Mesenchymal stem cell (in vitro differentiated cells and primary cell): ENCODE measurements at regions not wholly inside any gene's neighbourhood (a gene's known extent, or its start where the extent isn't known, plus 50 kb on each side); places are given as distances from the start of the nearest gene placed in this dataset.
"Not testable (repeated sequence)": the region's sequence is repeated elsewhere in the genome, so short reads cannot be mapped to it uniquely, and the experiment has no call there.

Source experiments
- DNase-seq: peaks from one replicate; pipeline ENCODE4 v3.0.0-alpha.2; 2013
- H2AFZ ChIP-seq: one replicate; pipeline ENCODE4 v1.6.1; 2013; ENCODE audit warnings: low read depth, mild to moderate bottlenecking, control low read depth, inconsistent platforms, low read length, moderate library complexity
- H2AK5ac ChIP-seq: 2 replicates; pipeline ENCODE4 v1.6.1; 2013; ENCODE audit warnings: low read length, moderate library complexity, mild to moderate bottlenecking, inconsistent platforms; ENCODE audit not compliant: severe bottlenecking
- H2BK120ac ChIP-seq: one replicate; pipeline ENCODE4 v1.6.1; 2013; ENCODE audit warnings: low read depth, mild to moderate bottlenecking, inconsistent platforms, low read length, moderate library complexity
- H2BK12ac ChIP-seq, 2 experiments: one replicate each; pipeline ENCODE4 v1.6.1; 2013; ENCODE audit warnings: inconsistent platforms in 2 of 2, low read length in 2 of 2, mild to moderate bottlenecking in 2 of 2, moderate library complexity in 2 of 2, control low read depth in 1 of 2
- H2BK15ac ChIP-seq: one replicate; pipeline ENCODE4 v1.6.1; 2013; ENCODE audit warnings: mild to moderate bottlenecking, low read depth, inconsistent platforms; ENCODE audit not compliant: poor library complexity, severe bottlenecking
- H2BK5ac ChIP-seq: 2 replicates; pipeline ENCODE4 v1.6.1; 2013; ENCODE audit warnings: low read depth, mild to moderate bottlenecking, low read length, control low read depth, inconsistent platforms; ENCODE audit not compliant: poor library complexity, severe bottlenecking
- H3K14ac ChIP-seq, 2 experiments: one replicate each; pipeline ENCODE4 v1.6.1; 2013; ENCODE audit warnings: inconsistent platforms in 2 of 2, low read length in 2 of 2, control low read depth in 1 of 2, mild to moderate bottlenecking in 1 of 2, moderate library complexity in 1 of 2
- H3K18ac ChIP-seq, 2 experiments: one replicate each; pipeline ENCODE4 v1.6.1; 2013; ENCODE audit warnings: inconsistent platforms in 2 of 2, low read length in 2 of 2, control low read depth in 1 of 2, low read depth in 1 of 2, mild to moderate bottlenecking in 1 of 2
- H3K23ac ChIP-seq, 2 experiments: one replicate each; pipeline ENCODE4 v1.6.1; 2013; ENCODE audit warnings: inconsistent platforms in 2 of 2, low read length in 2 of 2, mild to moderate bottlenecking in 2 of 2, moderate library complexity in 2 of 2, control low read depth in 1 of 2
- H3K27ac ChIP-seq: 2 replicates; pipeline ENCODE4 v1.5.1; 2013; ENCODE audit warnings: mild to moderate bottlenecking, moderate library complexity, low read length, control low read depth, inconsistent platforms; ENCODE audit not compliant: poor library complexity, severe bottlenecking
- H3K27me3 ChIP-seq, 2 experiments: 2 replicates each; pipeline versions ENCODE4 v1.6.1 to v1.7.0; 2013; ENCODE audit warnings: low read length in 2 of 2, mild to moderate bottlenecking in 2 of 2, moderate library complexity in 2 of 2, control low read depth in 1 of 2, inconsistent platforms in 1 of 2; ENCODE audit not compliant: control insufficient read depth in 1 of 2, insufficient read depth in 1 of 2
- H3K36me3 ChIP-seq, 2 experiments: 2 replicates each; pipeline versions ENCODE4 v1.6.1 to v1.7.0; 2013; ENCODE audit warnings: low read length in 2 of 2, control low read depth in 1 of 2, inconsistent platforms in 1 of 2, low read depth in 1 of 2, mild to moderate bottlenecking in 1 of 2; ENCODE audit not compliant: insufficient read depth in 2 of 2, control insufficient read depth in 1 of 2
- H3K4ac ChIP-seq, 2 experiments: one replicate each; pipeline ENCODE4 v1.6.1; 2013; ENCODE audit warnings: inconsistent platforms in 2 of 2, low read length in 2 of 2, mild to moderate bottlenecking in 2 of 2, moderate library complexity in 2 of 2, control low read depth in 1 of 2, low read depth in 1 of 2
- H3K4me1 ChIP-seq: 2 replicates; pipeline ENCODE4 v1.6.1; 2013; ENCODE audit warnings: low read depth, low read length, control low read depth; ENCODE audit not compliant: control insufficient read depth, insufficient read depth
- H3K4me2 ChIP-seq: 2 replicates; pipeline ENCODE4 v1.6.1; 2013; ENCODE audit warnings: low read length, mild to moderate bottlenecking, inconsistent platforms; ENCODE audit not compliant: poor library complexity, severe bottlenecking
- H3K4me3 ChIP-seq, 2 experiments: 2 replicates each; pipeline versions ENCODE4 v1.5.1 to v1.7.0; 2013; ENCODE audit warnings: low read length in 2 of 2, mild to moderate bottlenecking in 2 of 2, control low read depth in 1 of 2, low read depth in 1 of 2; ENCODE audit not compliant: insufficient read depth in 1 of 2
- H3K79me1 ChIP-seq: replicated peaks from 2 replicates; pipeline ENCODE4 v1.6.1; 2013; ENCODE audit warnings: mild to moderate bottlenecking, control low read depth, low read length, inconsistent platforms; ENCODE audit not compliant: poor library complexity, severe bottlenecking
- H3K9ac ChIP-seq: 2 replicates; pipeline ENCODE4 v1.7.0; 2013; ENCODE audit warnings: mild to moderate bottlenecking, low read length, moderate library complexity
- H3K9me3 ChIP-seq: 2 replicates; pipeline ENCODE4 v1.7.0; 2013; ENCODE audit warnings: mild to moderate bottlenecking, low read length; ENCODE audit not compliant: control insufficient read depth
- H4K8ac ChIP-seq: one replicate; pipeline ENCODE4 v1.6.1; 2013; ENCODE audit warnings: inconsistent platforms, mild to moderate bottlenecking, low read length, moderate library complexity
- H4K91ac ChIP-seq: one replicate; pipeline ENCODE4 v1.6.1; 2013; ENCODE audit warnings: mild to moderate bottlenecking, low read length, inconsistent platforms
- WGBS: methylation state at CpG from one replicate; pipeline ENCODE4 v1.1.7; 2013; ENCODE audit warnings: mixed read lengths; 5-methylcytosine and 5-hydroxymethylcytosine counted together

GRCh38 chr5:122209601-122210000, 80.3 kb downstream of the ZNF474 start:
- H4K8ac ChIP-seq, H2BK120ac ChIP-seq, H3K79me1 ChIP-seq, DNase-seq, H3K4me2 ChIP-seq, H3K23ac ChIP-seq, H3K27me3 ChIP-seq, H3K27ac ChIP-seq, H2BK5ac ChIP-seq, H2AK5ac ChIP-seq, H3K9me3 ChIP-seq, H3K18ac ChIP-seq, H2AFZ ChIP-seq, H3K36me3 ChIP-seq, H4K91ac ChIP-seq, H3K9ac ChIP-seq, H3K14ac ChIP-seq, H3K4me3 ChIP-seq, H3K4ac ChIP-seq, H3K4me1 ChIP-seq, H2BK12ac ChIP-seq, H2BK15ac ChIP-seq: not testable (repeated sequence)
- no CpG with 5 or more reads among the region's 1 CpG for WGBS

DNA sequence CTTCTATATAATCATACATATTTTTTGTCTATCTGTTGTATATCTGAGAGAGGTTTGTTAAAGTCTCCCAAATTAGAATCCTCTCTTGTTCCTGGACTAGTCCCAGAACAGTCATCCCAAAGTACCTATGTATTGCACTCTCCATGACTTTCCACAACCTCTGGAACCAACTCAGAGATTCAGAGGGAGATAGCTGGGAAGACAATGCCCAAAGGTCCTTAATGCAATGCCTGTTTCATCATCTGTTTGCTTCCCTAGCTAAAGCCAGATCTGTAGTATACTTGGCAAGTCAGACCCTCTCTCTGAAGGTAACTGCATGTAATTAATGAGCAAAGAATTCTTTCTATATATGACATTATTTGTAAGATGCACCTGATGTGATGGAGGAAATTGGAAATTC, 89.4 kb downstream of the ZNF474 start:
- Histone ChIP-seq H3K14ac (no peak overlapping the region), H2BK5ac (no peak overlapping the region), H3K79me1 (no peaks in the 10 kb centered on the region), H3K18ac (no peak overlapping the region), H2BK12ac (no peak overlapping the region), H2AFZ (no peak overlapping the region), H3K23ac (no peak overlapping the region), H3K4ac (no peak overlapping the region), H3K27me3 (no peaks in the 10 kb centered on the region), H3K9ac (no peak overlapping the region), H4K8ac (no peak overlapping the region), H2BK15ac (no peak overlapping the region), H3K9me3 (no peaks in the 10 kb centered on the region), H3K4me1 (no peaks in the 10 kb centered on the region), H3K4me3 (no peak overlapping the region), H3K4me2 (no peak overlapping the region), H4K91ac (no peak overlapping the region), H3K27ac (no peak overlapping the region), H2BK120ac (peak overlapping the region; percentile 61), H2AK5ac (no peak overlapping the region), H3K36me3 (no peaks in the 10 kb centered on the region)
- no peak for DNase-seq

- Histone ChIP-seq H2AK5ac (no peak overlapping the region), H4K91ac (no peak overlapping the region), H3K4me3 (no peak overlapping the region), H3K27ac (no peak overlapping the region), H2BK120ac (no peak overlapping the region), H2BK12ac (no peak overlapping the region), H2AFZ (no peak overlapping the region), H3K23ac (no peak overlapping the region), H2BK5ac (no peak overlapping the region), H3K4me1 (no peaks in the 10 kb centered on the region), H3K9me3 (no peaks in the 10 kb centered on the region), H3K9ac (no peak overlapping the region), H3K36me3 (no peaks in the 10 kb centered on the region), H4K8ac (no peak overlapping the region), H3K4ac (no peak overlapping the region), H3K4me2 (no peak overlapping the region), H3K18ac (peak overlapping the region in 1 of 2 experiments; percentile 24), H2BK15ac (no peak overlapping the region), H3K79me1 (no peaks in the 10 kb centered on the region), H3K27me3 (no peaks in the 10 kb centered on the region), H3K14ac (peak overlapping the region in 1 of 2 experiments; percentile 55)
- peak; percentile 10 for DNase-seq
- 62% methylated on average over 4 of the region's 8 CpGs for WGBS
These were observed 90.3 kb downstream of the ZNF474 start for GRCh38 chr5:122219436-122220166.

GRCh38 chr5:122220511-122220910, 91.2 kb downstream of the ZNF474 start:
- Histone ChIP-seq H3K14ac (no peak overlapping the region), H2BK15ac (no peak overlapping the region), H2AFZ (no peak overlapping the region), H3K4me1 (no peaks in the 10 kb centered on the region), H2BK5ac (no peak overlapping the region), H3K27ac (no peak overlapping the region), H2BK120ac (peak overlapping the region; percentile 49), H3K4me2 (no peak overlapping the region), H3K79me1 (no peaks in the 10 kb centered on the region), H4K8ac (no peak overlapping the region), H3K9ac (no peak overlapping the region), H3K27me3 (no peaks in the 10 kb centered on the region), H4K91ac (no peak overlapping the region), H3K18ac (peak overlapping the region in 1 of 2 experiments; percentile 21), H3K9me3 (no peaks in the 10 kb centered on the region), H3K4me3 (no peak overlapping the region), H2BK12ac (no peak overlapping the region), H2AK5ac (no peak overlapping the region), H3K4ac (no peak overlapping the region), H3K36me3 (no peaks in the 10 kb centered on the region), H3K23ac (no peak overlapping the region)
- WGBS, result 93% methylated on average over 5 of the region's 5 CpGs
- DNase-seq, result no peak
